Right cardiac atrium (tissue), 5 donors: ENCODE measurements at regions not wholly inside any gene's neighbourhood (a gene's known extent, or its start where the extent isn't known, plus 50 kb on each side); places are given as distances from the start of the nearest gene placed in this dataset.
"Not testable (repeated sequence)": the region's sequence is repeated elsewhere in the genome, so short reads cannot be mapped to it uniquely, and the experiment has no call there.

Experiments
- ATAC-seq, 2 donors: fragments of 200-7000 bp; cut with Tn5 transposase; one replicate each; pipeline versions ENCODE4 v1.8.0 to v1.9.1; 2020; ENCODE audit warnings: moderate library complexity in 2 of 2, mild to moderate bottlenecking in 1 of 2
- DNase-seq, 3 donors: peaks; one replicate each; pipeline ENCODE4 v3.0.0-alpha.2; 2020
- H3K27ac ChIP-seq: one replicate; pipeline ENCODE4 v1.5.1; 2013; ENCODE audit warnings: mild to moderate bottlenecking, low read length, control low read depth, moderate library complexity
- H3K27me3 ChIP-seq: one replicate; pipeline ENCODE4 v1.6.1; 2013; ENCODE audit not compliant: control insufficient read depth, insufficient read depth
- H3K4me1 ChIP-seq: one replicate; pipeline ENCODE4 v1.6.1; 2013; ENCODE audit warnings: low read length; ENCODE audit not compliant: control insufficient read depth, insufficient read depth
- H3K4me3 ChIP-seq: one replicate; pipeline ENCODE4 v1.5.1; 2013; ENCODE audit warnings: low read length, control low read depth
- H3K9me3 ChIP-seq: one replicate; pipeline ENCODE4 v1.6.1; 2013; ENCODE audit warnings: low read length; ENCODE audit not compliant: control insufficient read depth
- WGBS: extraction: QIAGEN DNeasy Blood & Tissue Kit; methylation state at CpG from one replicate; pipeline ENCODE4 v1.1.7; 2013; 5-methylcytosine and 5-hydroxymethylcytosine counted together
- intact Hi-C, 4 donors: fragments of 100-400 bp; cut with DNase I; formaldehyde crosslinking; loops; one replicate each; pipeline versions ENCODE4 v1.11.0 to v1.14.0; 2022 to 2023
- donor health status: healthy with polysubstance abuse.
- donor health status: DM: no; HTN: yes; CAD: no.
- donor health status: DM: no; HTN: no; CAD: no.
- donor health status: DM: no; HTN: yes; CAD: no; lungs with severe emphysema.
- donor health status: DM: yes; HTN: yes; CAD: no.

- no peak for DNase-seq
- Histone ChIP-seq H3K4me3 (no peak overlapping the region), H3K9me3 (no peaks in the 10 kb centered on the region), H3K27me3 (no peaks in the 10 kb centered on the region), H3K4me1 (no peaks in the 10 kb centered on the region), H3K27ac (no peak overlapping the region)
- intact Hi-C loops = no loop called here
- no peak for ATAC-seq
- 71% methylated on average over 4 of the region's 4 CpGs for WGBS
Observed at GRCh38 chr17:14731591-14731990, 430.7 kb downstream of the HS3ST3B1 start.

DNA sequence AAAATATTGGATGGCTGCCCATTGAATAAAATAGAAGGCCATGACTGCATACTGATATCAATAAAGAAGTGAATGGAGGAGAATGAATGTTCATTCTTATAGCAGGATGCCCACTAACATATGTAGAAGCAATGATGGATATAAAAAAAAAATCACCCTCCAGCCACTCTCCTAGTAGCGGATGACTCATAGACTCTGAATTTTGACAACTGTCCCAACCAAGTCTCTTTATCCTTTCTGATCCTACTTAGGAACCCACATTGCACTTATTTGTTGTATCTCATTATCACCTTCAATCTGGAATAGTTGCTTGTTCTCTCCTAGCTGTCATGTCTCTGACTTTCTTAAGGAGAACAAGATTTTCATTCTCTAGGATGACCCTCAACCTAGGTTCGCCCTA lies 429.9 kb downstream of the HS3ST3B1 start:
- Histone ChIP-seq H3K4me1 (no peaks in the 10 kb centered on the region), H3K27me3 (no peaks in the 10 kb centered on the region), H3K9me3 (no peaks in the 10 kb centered on the region), H3K27ac (no peak overlapping the region), H3K4me3 (no peak overlapping the region)
- intact Hi-C loops = no loop called here
- ATAC-seq (no peak), DNase-seq (no peak)
- WGBS = 94% methylated on average over 2 of the region's 2 CpGs

DNA sequence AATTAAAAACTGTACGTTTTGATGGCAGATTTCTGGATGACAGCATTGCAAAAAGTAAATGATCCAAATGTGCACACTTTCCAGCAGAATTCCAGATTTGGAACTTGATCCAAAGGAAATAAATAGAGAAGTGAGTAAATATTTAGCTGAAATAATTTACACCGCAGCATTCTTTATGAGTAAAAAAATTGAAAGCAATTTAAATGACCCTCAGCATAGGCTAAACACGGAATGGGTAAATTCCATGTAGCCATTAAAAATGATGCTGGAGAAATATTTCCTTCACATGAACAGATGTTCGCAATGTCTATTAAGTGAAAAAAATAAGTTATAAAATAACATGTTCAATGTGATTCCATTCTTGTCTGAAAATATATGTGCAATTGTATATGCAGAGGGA lies 424.8 kb downstream of the HS3ST3B1 start:
- WGBS = 63% methylated on average over 4 of the region's 4 CpGs
- intact Hi-C loops = no loop called here
- DNase-seq (no peak), ATAC-seq (no peak)
- Histone ChIP-seq H3K27ac (no peak overlapping the region), H3K4me3 (no peak overlapping the region), H3K9me3 (no peaks in the 10 kb centered on the region), H3K4me1 (no peaks in the 10 kb centered on the region), H3K27me3 (no peaks in the 10 kb centered on the region)

DNA sequence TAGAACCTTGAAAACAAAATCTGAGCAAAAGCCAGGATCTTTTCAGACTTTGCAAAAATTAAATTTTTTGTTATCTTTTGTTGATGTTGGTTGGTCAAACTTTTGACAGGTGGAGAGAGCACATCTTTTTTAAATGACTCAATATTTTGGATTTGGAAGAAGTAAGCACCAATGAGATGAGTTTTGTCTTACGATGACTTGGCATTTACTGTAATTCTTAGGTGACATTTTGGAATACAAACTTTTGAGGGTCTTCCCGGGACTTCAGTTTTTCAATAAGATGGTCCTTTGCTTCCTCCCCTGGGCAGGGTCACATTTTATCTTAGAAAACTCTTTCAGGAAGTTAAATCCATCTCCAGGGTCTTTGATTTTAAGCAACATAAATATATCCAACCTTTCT lies 423.9 kb downstream of the HS3ST3B1 start:
- no peak overlapping the region for H3K4me3 ChIP-seq
- intact Hi-C loops = no loop called here
- no peak overlapping the region for H3K27ac ChIP-seq
- H3K9me3 ChIP-seq = no peaks in the 10 kb centered on the region
- DNase-seq = no peak
- ATAC-seq = no peak
- no peaks in the 10 kb centered on the region for H3K27me3 ChIP-seq
- H3K4me1 ChIP-seq = no peaks in the 10 kb centered on the region
- 89% methylated on average over 2 of the region's 2 CpGs for WGBS

DNA sequence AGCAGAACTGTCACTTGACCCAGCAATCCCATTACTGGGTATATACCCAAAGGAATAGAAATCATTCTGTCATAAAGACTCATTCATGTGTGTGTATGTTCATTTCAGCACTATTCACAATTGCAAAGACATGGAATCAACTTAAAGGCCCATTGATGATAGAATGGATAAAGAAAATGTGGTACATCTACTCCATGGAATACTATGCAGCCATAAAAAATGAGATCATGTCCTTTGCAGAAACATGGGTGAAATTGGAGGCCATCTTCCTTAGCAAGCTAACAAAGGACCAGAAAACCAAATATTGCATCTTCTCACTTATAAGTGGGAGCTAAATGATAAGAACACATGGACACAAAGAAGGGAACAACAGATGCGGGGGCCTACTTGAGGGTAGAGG lies 422.5 kb downstream of the HS3ST3B1 start:
- H3K27ac ChIP-seq, ATAC-seq, H3K9me3 ChIP-seq, intact Hi-C loops, H3K27me3 ChIP-seq, DNase-seq, H3K4me1 ChIP-seq, H3K4me3 ChIP-seq: not testable (repeated sequence)
- 85% methylated on average over 1 of the region's 1 CpG for WGBS

GRCh38 chr17:14719942-14720341 lies 419.1 kb downstream of the HS3ST3B1 start:
- H3K4me3 ChIP-seq = no peak overlapping the region
- ATAC-seq = no peak
- no peaks in the 10 kb centered on the region for H3K9me3 ChIP-seq
- intact Hi-C loops = no loop called here
- no peak overlapping the region for H3K27ac ChIP-seq
- H3K4me1 ChIP-seq = no peaks in the 10 kb centered on the region
- H3K27me3 ChIP-seq = no peaks in the 10 kb centered on the region
- 91% methylated on average over 3 of the region's 3 CpGs for WGBS
- no peak for DNase-seq

DNA sequence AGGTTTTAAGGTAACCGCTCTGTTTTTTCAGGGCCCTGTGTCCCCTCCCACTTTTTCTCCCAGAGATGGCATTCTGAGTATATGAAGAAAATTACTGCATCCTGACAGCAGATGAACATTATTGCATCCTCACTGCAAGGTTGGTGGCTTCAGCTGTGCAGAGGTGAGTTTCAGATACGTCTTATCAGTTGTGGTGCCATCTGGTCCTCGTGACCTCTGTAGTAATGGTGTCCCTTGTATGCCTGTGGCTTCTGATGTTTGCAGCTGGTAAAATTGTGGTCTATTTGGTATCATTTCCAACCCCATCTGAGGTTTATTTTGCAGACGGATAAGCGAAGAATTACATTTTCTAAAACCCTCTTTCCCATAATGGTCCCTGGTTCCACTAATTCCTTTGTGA lies 417.0 kb downstream of the HS3ST3B1 start:
- WGBS = 59% methylated on average over 5 of the region's 5 CpGs
- Histone ChIP-seq H3K9me3 (no peaks in the 10 kb centered on the region), H3K27me3 (no peaks in the 10 kb centered on the region), H3K4me1 (no peaks in the 10 kb centered on the region), H3K4me3 (no peak overlapping the region), H3K27ac (no peak overlapping the region)
- ATAC-seq = no peak
- intact Hi-C loops = no loop called here
- no peak for DNase-seq

DNA sequence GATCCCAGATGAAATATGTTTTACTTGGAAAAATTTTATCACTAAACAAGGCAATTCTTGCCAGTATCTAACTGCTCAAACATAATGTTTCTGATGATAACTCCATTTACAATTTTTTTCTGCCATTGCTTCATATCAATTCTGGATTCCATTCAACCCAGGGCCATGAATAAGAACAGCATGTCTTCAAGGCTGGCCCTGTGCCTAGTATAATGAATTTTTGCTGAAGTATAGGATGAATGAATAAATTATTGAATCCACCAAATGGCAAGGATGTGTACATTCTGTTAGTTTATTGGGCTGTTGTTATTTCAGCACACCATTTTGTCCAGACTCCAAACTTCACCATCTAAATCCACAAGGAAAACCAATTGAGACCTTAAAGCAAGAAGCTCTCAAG lies 414.7 kb downstream of the HS3ST3B1 start:
- intact Hi-C loops = no loop called here

DNA sequence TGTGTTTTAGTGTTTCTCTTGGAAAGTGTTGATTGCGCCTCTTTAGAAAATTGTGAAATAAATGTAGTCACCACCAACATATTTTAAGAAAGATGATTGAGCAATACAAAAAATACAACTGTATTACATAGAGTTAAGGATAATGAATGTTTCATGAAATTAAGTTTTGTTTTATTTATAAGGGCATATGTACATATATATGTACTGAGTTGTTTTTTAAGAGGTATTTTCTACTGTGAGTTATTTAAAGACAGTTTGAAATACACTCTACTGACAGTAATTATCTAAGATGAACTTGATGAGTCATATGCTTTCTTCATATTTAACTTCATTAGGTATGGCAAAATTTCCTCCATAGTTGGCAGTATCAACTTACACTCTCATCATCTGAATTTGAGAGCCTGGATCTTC lies 411.7 kb downstream of the HS3ST3B1 start:
- Histone ChIP-seq H3K27me3 (no peaks in the 10 kb centered on the region), H3K9me3 (no peaks in the 10 kb centered on the region), H3K27ac (no peak overlapping the region), H3K4me3 (no peak overlapping the region), H3K4me1 (no peaks in the 10 kb centered on the region)
- WGBS = 91% methylated on average over 1 of the region's 1 CpG
- ATAC-seq (no peak), DNase-seq (no peak)
- intact Hi-C loops = no loop called here

More for the DNA sequence above, 414.7 kb downstream of the HS3ST3B1 start:
- Histone ChIP-seq H3K27me3 (no peaks in the 10 kb centered on the region), H3K27ac (no peak overlapping the region), H3K4me1 (no peaks in the 10 kb centered on the region), H3K9me3 (no peaks in the 10 kb centered on the region), H3K4me3 (no peak overlapping the region)
- DNase-seq (no peak), ATAC-seq (no peak)

GRCh38 chr17:14704121-14704520 lies 403.2 kb downstream of the HS3ST3B1 start:
- no peak for DNase-seq
- no peaks in the 10 kb centered on the region for H3K27me3 ChIP-seq
- no peak overlapping the region for H3K27ac ChIP-seq
- 79% methylated on average over 6 of the region's 6 CpGs for WGBS
- intact Hi-C loops = no loop called here
- H3K4me1 ChIP-seq = no peaks in the 10 kb centered on the region
- no peaks in the 10 kb centered on the region for H3K9me3 ChIP-seq
- H3K4me3 ChIP-seq = no peak overlapping the region
- ATAC-seq = no peak

GRCh38 chr17:14701886-14702285 lies 401.0 kb downstream of the HS3ST3B1 start:
- H3K9me3 ChIP-seq = no peaks in the 10 kb centered on the region
- ATAC-seq (no peak), DNase-seq (no peak)
- H3K27me3 ChIP-seq = no peaks in the 10 kb centered on the region
- intact Hi-C loops = no loop called here
- WGBS = 98% methylated on average over 1 of the region's 1 CpG
- no peak overlapping the region for H3K4me3 ChIP-seq
- H3K4me1 ChIP-seq = no peaks in the 10 kb centered on the region
- H3K27ac ChIP-seq = no peak overlapping the region

DNA sequence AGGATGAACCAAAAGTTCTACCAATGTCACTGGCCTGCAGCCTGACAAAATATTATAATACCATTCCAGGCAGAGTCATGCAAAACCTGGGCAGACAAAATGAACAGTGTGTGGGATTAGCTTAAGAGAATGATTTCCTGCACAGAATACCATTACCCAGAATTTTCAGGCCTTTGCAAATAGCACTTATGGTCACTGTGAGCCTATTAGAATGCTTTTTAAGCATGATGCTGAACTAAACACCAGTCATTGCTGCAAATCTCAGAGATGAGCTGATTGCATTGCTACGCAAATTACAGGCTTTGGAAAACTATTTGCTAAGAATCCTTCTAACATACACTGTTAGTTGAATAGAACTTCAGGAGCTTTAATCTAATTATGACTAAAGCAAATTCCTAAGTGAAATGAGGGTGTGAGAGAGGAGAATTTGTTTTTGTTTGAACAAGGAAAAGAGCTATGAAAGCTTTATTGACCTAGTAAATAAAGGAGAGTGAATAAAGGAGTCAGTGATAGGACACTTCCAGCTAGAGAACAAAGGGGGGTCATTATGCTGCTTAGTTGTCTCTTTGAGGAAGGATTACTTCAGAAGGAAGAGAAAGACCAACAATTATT lies 398.8 kb downstream of the HS3ST3B1 start:
- Histone ChIP-seq H3K4me3 (no peak overlapping the region), H3K27me3 (no peaks in the 10 kb centered on the region), H3K9me3 (no peaks in the 10 kb centered on the region), H3K4me1 (no peaks in the 10 kb centered on the region), H3K27ac (no peak overlapping the region)
- intact Hi-C loops = no loop called here
- ATAC-seq (no peak), DNase-seq (no peak)
- WGBS = 74% methylated on average over 1 of the region's 1 CpG
